Nephron (organoid): ENCODE measurements at regions not wholly inside any gene's neighbourhood (a gene's known extent, or its start where the extent isn't known, plus 50 kb on each side); places are given as distances from the start of the nearest gene placed in this dataset.

ENCODE experiments used
- H3K27ac Mint-ChIP-seq, 3 experiments: 2 replicates each; pipeline ENCODE4 v1.8.0; 2020; ENCODE audit warnings: mixed read lengths in 3 of 3, mild to moderate bottlenecking in 2 of 3, moderate library complexity in 1 of 3
- H3K27me3 Mint-ChIP-seq: 2 replicates; pipeline ENCODE4 v1.8.0; 2021; ENCODE audit warnings: low read depth, mild to moderate bottlenecking, moderate library complexity, mixed read lengths
- H3K36me3 Mint-ChIP-seq: 2 replicates; pipeline ENCODE4 v1.8.0; 2020; ENCODE audit warnings: low read depth, mixed read lengths
- H3K4me1 Mint-ChIP-seq: 2 replicates; pipeline ENCODE4 v1.8.0; 2020; ENCODE audit warnings: mixed read lengths
- H3K4me3 Mint-ChIP-seq, 3 experiments: 2 replicates each; pipeline ENCODE4 v1.8.0; 2020; ENCODE audit warnings: mild to moderate bottlenecking in 3 of 3, mixed read lengths in 3 of 3, moderate library complexity in 2 of 3
- H3K9me3 Mint-ChIP-seq: 2 replicates; pipeline ENCODE4 v1.8.0; 2020; ENCODE audit warnings: mixed read lengths
- CTCF ChIP-seq, 3 experiments: fragments of 200-600 bp; sonication (generic); IDR thresholded peaks; one replicate each; pipeline ENCODE4 v1.5.0; 2021; ENCODE audit warnings: antibody characterized with exemption in 3 of 3; ENCODE audit not compliant: unreplicated experiment in 3 of 3

GRCh38 chr6:11397622-11398450 lies 139.7 kb upstream of the TMEM170B start:
- H3K36me3 Mint-ChIP-seq = no peaks in the 10 kb centered on the region
- H3K27me3 Mint-ChIP-seq = no peaks in the 10 kb centered on the region
- H3K4me3 Mint-ChIP-seq = no peak overlapping the region
- no peaks in the 10 kb centered on the region for H3K4me1 Mint-ChIP-seq
- peaks cover 3% of the 10 kb centered on the region for H3K9me3 Mint-ChIP-seq
- peak overlapping the region in 1 of 3 experiments; percentile 48 for H3K27ac Mint-ChIP-seq
- TF ChIP-seq CTCF (IDR thresholded peaks at IDR 0.05; ENCODE audit: unreplicated experiment in 3 of 3) = no peak

GRCh38 chr6:11396860-11397259 lies 140.7 kb upstream of the TMEM170B start:
- no peaks in the 10 kb centered on the region for H3K27me3 Mint-ChIP-seq
- no peak overlapping the region for H3K27ac Mint-ChIP-seq
- H3K36me3 Mint-ChIP-seq = no peaks in the 10 kb centered on the region
- H3K4me3 Mint-ChIP-seq = no peak overlapping the region
- TF ChIP-seq CTCF (IDR thresholded peaks at IDR 0.05; ENCODE audit: unreplicated experiment in 3 of 3) = no peak
- H3K9me3 Mint-ChIP-seq = peaks cover 6% of the 10 kb centered on the region
- H3K4me1 Mint-ChIP-seq = no peaks in the 10 kb centered on the region

DNA sequence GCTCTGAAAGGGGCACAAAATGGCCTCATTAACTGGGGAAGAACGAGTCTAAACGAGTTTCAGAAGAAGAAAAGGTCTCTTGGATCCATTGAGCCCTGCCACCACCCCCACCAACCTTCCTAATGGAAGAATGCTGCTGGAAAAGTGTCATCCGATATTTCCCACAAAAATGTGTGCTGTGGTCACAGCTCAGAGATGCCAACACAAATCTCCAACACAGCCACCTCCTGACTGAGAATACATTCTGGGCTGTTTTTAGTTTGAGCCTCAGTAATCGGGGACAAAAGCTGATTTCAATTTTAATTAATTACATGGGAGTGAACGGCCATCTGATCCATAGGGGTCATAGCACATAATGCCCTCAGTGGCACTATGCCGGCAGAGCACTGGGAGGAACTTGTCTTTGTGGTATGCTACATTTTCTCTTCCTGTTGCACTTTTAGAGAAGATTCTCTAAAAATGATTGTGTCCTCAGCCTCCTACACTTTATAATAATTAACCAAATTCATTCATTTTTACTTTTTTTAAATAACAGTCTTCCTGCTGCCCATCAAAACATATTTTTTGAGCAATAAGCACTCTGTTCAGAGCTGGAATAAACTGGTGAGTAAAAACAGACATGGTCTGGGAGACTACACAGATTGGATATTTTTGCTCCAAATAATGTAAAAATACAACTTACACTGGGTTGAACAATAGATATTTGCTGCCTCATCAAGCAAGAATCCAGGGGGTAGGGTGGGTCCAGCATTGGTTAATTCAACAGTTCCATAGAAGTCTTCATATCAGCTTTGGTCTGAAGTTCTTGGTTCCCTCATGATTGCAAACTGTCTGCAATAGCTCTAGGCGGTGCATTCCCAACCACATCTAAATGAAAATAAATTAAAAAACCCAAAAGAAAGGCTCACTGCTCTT lies 143.6 kb upstream of the TMEM170B start:
- H3K36me3 Mint-ChIP-seq = no peaks in the 10 kb centered on the region
- no peaks in the 10 kb centered on the region for H3K27me3 Mint-ChIP-seq
- no peak for TF ChIP-seq CTCF (IDR thresholded peaks at IDR 0.05; ENCODE audit: unreplicated experiment in 3 of 3)
- H3K27ac Mint-ChIP-seq = peak overlapping the region; percentile 6 to 69 (median 39)
- H3K4me1 Mint-ChIP-seq = no peaks in the 10 kb centered on the region
- no peak overlapping the region for H3K4me3 Mint-ChIP-seq
- H3K9me3 Mint-ChIP-seq = peaks cover 3% of the 10 kb centered on the region

- Mint-ChIP-seq H3K4me3 (no peak overlapping the region), H3K27me3 (no peaks in the 10 kb centered on the region), H3K9me3 (peaks cover 3% of the 10 kb centered on the region), H3K4me1 (no peaks in the 10 kb centered on the region), H3K27ac (peak overlapping the region in 1 of 3 experiments; percentile 48), H3K36me3 (no peaks in the 10 kb centered on the region)
- TF ChIP-seq CTCF (IDR thresholded peaks at IDR 0.05; ENCODE audit: unreplicated experiment in 3 of 3) = no peak
Measured at GRCh38 chr6:11392778-11393507, 144.6 kb upstream of the TMEM170B start.

DNA sequence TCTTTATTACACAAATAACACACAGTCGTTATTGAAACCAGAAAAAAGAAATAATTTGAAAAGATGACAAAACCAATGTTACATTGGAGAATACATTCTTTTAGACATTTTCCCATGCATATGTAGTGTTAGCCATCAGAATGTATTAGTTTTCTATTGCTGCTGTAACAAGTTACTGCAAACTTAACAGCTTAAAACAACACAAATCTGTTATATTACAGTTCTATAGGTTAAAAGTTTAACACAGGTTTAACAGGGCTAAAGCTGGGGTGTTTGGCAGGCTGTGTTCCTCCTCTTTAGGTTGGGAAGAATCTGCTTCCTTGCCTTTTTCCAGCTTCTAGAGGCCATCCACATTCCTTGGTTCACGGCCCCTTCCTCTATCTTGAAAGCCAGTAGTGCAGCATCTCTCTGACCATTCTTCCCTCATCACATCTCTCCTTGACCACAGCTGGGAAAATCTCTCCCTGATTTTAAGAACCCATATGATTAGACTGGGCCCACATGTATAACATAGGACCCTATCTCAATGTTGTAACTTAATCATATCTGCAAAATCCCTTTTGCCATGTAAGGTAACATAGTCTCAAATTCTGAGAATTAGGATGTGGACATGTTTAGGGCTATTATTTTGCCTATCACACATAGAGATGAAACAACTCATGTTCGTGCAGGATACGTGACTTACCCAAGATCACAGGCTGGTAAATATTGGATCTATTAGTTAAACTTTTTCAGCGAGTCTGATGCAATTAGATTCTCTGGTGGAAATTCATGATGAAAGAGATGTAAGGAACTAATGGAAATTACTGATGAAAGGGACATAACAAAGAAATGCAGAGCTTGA lies 145.4 kb upstream of the TMEM170B start:
- TF ChIP-seq CTCF (IDR thresholded peaks at IDR 0.05; ENCODE audit: unreplicated experiment in 3 of 3) = no peak
- Mint-ChIP-seq H3K27me3 (no peaks in the 10 kb centered on the region), H3K36me3 (no peaks in the 10 kb centered on the region), H3K4me3 (no peak overlapping the region), H3K27ac (no peak overlapping the region), H3K9me3 (peaks cover 3% of the 10 kb centered on the region), H3K4me1 (no peaks in the 10 kb centered on the region)
